Right lobe of liver (tissue), 4 donors: ENCODE measurements at regions not wholly inside any gene's neighbourhood (a gene's known extent, or its start where the extent isn't known, plus 50 kb on each side); places are given as distances from the start of the nearest gene placed in this dataset.

Source experiments
- POLR2A ChIP-seq: fragments of 450-650 bp; IDR thresholded peaks from one replicate; pipeline ENCODE4 v1.6.1; 2017; ENCODE audit warnings: antibody characterized with exemption, mild to moderate bottlenecking
- TF ChIP-seq, protein P1 (sequence below), 4 donors: fragments of 200-600 bp in 3 of 4; fragments of 450-650 bp in 1 of 4; IDR thresholded peaks; one replicate each; pipeline versions ENCODE4 v1.5.1 to v1.8.0; 2016 to 2022; ENCODE audit warnings: antibody characterized with exemption in 4 of 4, mild to moderate bottlenecking in 2 of 4
- donor health status: DM: no; HTN: no; CAD: no.
- donor health status: DM: no; HTN: no; CAD: no.
- donor health status: DM: no; HTN: yes; CAD: no.

DNA sequence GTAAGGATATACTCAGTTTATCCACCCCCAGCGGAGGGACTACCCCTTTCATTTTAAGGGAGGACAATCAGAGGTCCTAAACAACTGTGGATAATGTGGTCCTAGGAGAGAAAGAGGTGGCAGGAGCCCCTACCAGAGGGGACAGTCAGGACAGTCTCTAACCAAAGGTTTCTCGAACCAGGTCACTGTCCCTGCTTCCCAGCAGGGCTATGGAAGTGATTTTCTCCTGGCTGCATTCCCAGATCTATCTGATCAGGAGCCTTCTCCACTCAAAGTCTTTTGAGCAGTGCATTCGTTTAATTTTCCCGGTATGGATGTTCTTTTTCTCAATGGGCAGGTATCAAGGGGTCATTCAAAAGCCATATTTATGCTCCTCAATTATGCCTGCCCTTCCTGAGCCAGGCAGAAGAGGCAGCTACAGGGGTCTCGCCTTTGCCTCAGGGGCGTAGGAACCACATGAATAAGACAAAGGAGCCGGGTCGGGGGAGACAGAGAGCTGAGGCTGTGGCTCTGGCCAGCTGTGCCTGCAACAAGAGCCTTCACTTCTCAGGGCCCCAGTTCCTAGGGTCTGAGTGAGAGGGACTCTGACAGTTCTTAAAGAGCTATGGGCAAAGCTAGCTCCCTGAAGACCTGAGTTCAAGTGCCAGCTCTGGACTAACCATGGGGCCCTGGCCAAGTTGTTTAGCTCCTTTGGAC is 62.5 kb upstream of the DMRTB1 start:
- TF ChIP-seq POLR2A = no peak
- TF ChIP-seq, protein P1, sequence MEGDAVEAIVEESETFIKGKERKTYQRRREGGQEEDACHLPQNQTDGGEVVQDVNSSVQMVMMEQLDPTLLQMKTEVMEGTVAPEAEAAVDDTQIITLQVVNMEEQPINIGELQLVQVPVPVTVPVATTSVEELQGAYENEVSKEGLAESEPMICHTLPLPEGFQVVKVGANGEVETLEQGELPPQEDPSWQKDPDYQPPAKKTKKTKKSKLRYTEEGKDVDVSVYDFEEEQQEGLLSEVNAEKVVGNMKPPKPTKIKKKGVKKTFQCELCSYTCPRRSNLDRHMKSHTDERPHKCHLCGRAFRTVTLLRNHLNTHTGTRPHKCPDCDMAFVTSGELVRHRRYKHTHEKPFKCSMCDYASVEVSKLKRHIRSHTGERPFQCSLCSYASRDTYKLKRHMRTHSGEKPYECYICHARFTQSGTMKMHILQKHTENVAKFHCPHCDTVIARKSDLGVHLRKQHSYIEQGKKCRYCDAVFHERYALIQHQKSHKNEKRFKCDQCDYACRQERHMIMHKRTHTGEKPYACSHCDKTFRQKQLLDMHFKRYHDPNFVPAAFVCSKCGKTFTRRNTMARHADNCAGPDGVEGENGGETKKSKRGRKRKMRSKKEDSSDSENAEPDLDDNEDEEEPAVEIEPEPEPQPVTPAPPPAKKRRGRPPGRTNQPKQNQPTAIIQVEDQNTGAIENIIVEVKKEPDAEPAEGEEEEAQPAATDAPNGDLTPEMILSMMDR (IDR thresholded peaks at IDR 0.05) = no peak
